Activated CD8-positive, alpha-beta T cell treated with anti-CD3 and anti-CD28 coated beads for 36 hours (primary cell): ENCODE measurements at regions not wholly inside any gene's neighbourhood (a gene's known extent, or its start where the extent isn't known, plus 50 kb on each side); places are given as distances from the start of the nearest gene placed in this dataset.

ENCODE experiments used
- ATAC-seq: fragments of 200-7000 bp; cut with Tn5 transposase; one replicate; pipeline ENCODE4 v1.10.0; 2021; ENCODE audit warnings: mild to moderate bottlenecking, moderate library complexity
- CTCF ChIA-PET: fragments of 350-600 bp; sonication (Branson Sonifier 250); formaldehyde crosslinking; loops from one replicate; lab custom pipeline; 2021; ENCODE audit warnings: antibody characterized with exemption; lab: Charles Lee
- POLR2A ChIA-PET: fragments of 350-600 bp; sonication (Branson Sonifier 250); formaldehyde crosslinking; loops from one replicate; lab custom pipeline; 2021; ENCODE audit warnings: antibody characterized with exemption; lab: Charles Lee
- DNase-seq: peaks from one replicate; pipeline ENCODE4 v3.0.0-alpha.2; 2020
- H3K27ac Mint-ChIP-seq: one replicate; pipeline ENCODE4 v1.8.0; 2021; ENCODE audit warnings: mild to moderate bottlenecking, mixed read lengths
- H3K27me3 Mint-ChIP-seq: one replicate; pipeline ENCODE4 v1.8.0; 2021; ENCODE audit warnings: mixed read lengths
- H3K36me3 Mint-ChIP-seq: one replicate; pipeline ENCODE4 v1.8.0; 2021; ENCODE audit warnings: low read depth, mixed read lengths
- H3K4me1 Mint-ChIP-seq: one replicate; pipeline ENCODE4 v1.8.0; 2021; ENCODE audit warnings: low read depth, mixed read lengths
- H3K4me3 Mint-ChIP-seq: one replicate; pipeline ENCODE4 v1.8.0; 2021; ENCODE audit warnings: mild to moderate bottlenecking, moderate library complexity, mixed read lengths
- H3K9me3 Mint-ChIP-seq: one replicate; pipeline ENCODE4 v1.8.0; 2021; ENCODE audit warnings: mixed read lengths
- CTCF ChIP-seq: fragments of 200-600 bp; IDR thresholded peaks from one replicate; pipeline ENCODE4 v1.8.0; 2022; ENCODE audit warnings: antibody characterized with exemption, mild to moderate bottlenecking
- intact Hi-C: fragments of 100-400 bp; cut with micrococcal nuclease; formaldehyde crosslinking; loops from one replicate; pipeline ENCODE4 v1.10.0; 2022

DNA sequence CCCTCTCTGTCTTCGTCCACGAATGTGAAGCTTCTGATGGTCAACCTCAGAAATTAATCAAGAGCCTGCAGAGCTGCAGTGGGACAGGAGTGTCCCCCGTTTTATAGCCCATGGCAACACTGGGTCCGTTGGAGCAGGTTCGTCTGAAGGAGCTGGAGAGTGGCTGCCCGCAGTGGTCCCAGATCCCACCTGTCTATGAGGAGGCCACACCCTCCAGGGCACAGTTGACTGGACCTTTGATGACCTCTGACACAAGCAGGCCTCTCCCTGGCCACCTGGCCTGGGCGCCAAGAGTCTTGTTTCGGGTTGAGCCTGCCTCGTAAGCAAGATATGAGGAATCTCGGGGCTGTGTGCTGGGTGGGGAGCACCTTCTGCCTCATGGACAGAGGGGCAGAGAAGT is 100.7 kb upstream of the SFSWAP start:
- Mint-ChIP-seq H3K27me3 (peaks cover 1% of the 10 kb centered on the region), H3K4me1 (peaks cover 33% of the 10 kb centered on the region), H3K9me3 (no peaks in the 10 kb centered on the region), H3K36me3 (no peaks in the 10 kb centered on the region), H3K27ac (no peak overlapping the region), H3K4me3 (no peak overlapping the region)
- intact Hi-C loops, result no loop called here
- ChIA-PET CTCF (interaction anchor here (1.2 kb wide), 1 partner anchor 219 kb away, joined by 3 read pairs; no protein-coding TSS in a partner anchor), POLR2A (no interaction called here)
- ATAC-seq (no peak), DNase-seq (no peak)
- TF ChIP-seq CTCF, result no peak

DNA sequence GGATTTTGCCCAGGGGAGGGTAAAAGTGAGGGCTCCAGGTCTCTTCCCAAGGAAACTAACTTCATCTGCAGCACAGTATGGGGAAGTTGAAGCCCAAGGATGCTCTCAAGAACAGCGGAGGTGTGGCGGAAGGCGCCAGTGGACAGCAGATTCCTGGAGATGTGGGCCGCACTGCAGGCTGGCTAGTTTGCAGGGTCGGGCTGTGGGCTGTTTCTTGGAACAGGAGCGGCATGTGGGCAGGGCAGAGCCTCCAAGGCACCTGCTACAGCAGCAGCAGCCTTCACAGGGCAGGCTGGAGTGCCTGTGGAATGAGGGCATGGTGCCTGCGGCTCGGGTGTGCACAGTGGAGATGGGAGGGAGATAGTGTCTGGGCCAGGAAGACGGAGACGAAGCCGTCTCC is 100.0 kb upstream of the SFSWAP start:
- Mint-ChIP-seq H3K4me1 (peaks cover 26% of the 10 kb centered on the region), H3K4me3 (no peak overlapping the region), H3K27me3 (no peaks in the 10 kb centered on the region), H3K36me3 (no peaks in the 10 kb centered on the region), H3K27ac (no peak overlapping the region), H3K9me3 (no peaks in the 10 kb centered on the region)
- ChIA-PET CTCF (no interaction called here), POLR2A (no interaction called here)
- DNase-seq (no peak), ATAC-seq (no peak)
- intact Hi-C loops, result no loop called here
- no peak for TF ChIP-seq CTCF

DNA sequence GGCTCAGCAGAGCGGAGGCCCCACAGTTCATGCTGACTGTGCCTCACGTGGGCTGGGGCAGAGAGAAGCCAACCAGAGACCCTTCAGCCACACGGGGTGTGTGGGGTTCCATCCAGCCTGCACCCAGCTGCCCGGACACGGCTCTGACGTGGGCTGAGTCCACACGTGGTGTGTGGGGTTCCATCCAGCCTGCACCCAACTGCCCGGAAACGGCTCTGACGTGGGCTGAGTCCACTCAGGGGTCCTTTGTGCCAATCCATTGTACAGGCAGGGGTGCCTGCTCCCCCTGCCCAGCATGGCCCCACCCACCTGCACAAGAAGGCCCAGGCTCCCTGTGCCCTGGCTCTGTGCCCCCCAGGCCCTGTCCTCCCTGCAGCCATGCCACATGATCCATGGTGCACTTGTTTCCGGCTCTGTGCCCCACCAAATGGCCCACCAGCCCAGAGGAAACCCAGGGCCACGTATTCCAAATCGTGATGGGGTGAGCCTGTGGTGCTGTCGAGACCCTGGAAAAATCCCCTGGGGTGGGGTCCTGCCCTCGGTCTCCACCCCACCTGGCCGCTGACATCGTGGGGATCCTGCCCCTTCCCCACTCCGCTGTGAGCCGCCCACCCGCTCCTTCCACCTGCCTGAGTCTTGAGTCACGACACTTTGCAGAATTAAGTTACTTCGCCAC is 99.3 kb upstream of the SFSWAP start:
- ATAC-seq (no peak), DNase-seq (no peak)
- CTCF ChIA-PET, result no interaction called here
- intact Hi-C loops, result no loop called here
- H3K9me3 Mint-ChIP-seq, result no peaks in the 10 kb centered on the region
- no peak overlapping the region for H3K27ac Mint-ChIP-seq
- no peak for TF ChIP-seq CTCF
- H3K4me3 Mint-ChIP-seq, result no peak overlapping the region
- H3K27me3 Mint-ChIP-seq, result no peaks in the 10 kb centered on the region
- H3K36me3 Mint-ChIP-seq, result no peaks in the 10 kb centered on the region
- H3K4me1 Mint-ChIP-seq, result peaks cover 20% of the 10 kb centered on the region
- POLR2A ChIA-PET, result no interaction called here

- no peak overlapping the region for H3K27ac Mint-ChIP-seq
- CTCF ChIA-PET, result no interaction called here
- H3K36me3 Mint-ChIP-seq, result no peaks in the 10 kb centered on the region
- DNase-seq (no peak), ATAC-seq (no peak)
- intact Hi-C loops, result no loop called here
- no peak overlapping the region for H3K4me3 Mint-ChIP-seq
- POLR2A ChIA-PET, result no interaction called here
- no peak for TF ChIP-seq CTCF
- H3K27me3 Mint-ChIP-seq, result no peaks in the 10 kb centered on the region
- no peaks in the 10 kb centered on the region for H3K9me3 Mint-ChIP-seq
- H3K4me1 Mint-ChIP-seq, result peaks cover 19% of the 10 kb centered on the region
Observed at GRCh38 chr12:131612092-131612755, 98.7 kb upstream of the SFSWAP start.

GRCh38 chr12:131613186-131613585 is 97.7 kb upstream of the SFSWAP start:
- Mint-ChIP-seq H3K27ac (no peak overlapping the region), H3K36me3 (no peaks in the 10 kb centered on the region), H3K4me3 (no peak overlapping the region), H3K27me3 (no peaks in the 10 kb centered on the region), H3K9me3 (no peaks in the 10 kb centered on the region), H3K4me1 (peaks cover 10% of the 10 kb centered on the region)
- DNase-seq, result no peak
- intact Hi-C loops, result no loop called here
- no peak for ATAC-seq
- ChIA-PET CTCF (no interaction called here), POLR2A (no interaction called here)
- no peak for TF ChIP-seq CTCF
